Peyer's patch (tissue), 4 donors: ENCODE measurements at regions not wholly inside any gene's neighbourhood (a gene's known extent, or its start where the extent isn't known, plus 50 kb on each side); places are given as distances from the start of the nearest gene placed in this dataset.

ENCODE experiments used
- DNase-seq, 3 donors: peaks; one replicate each; pipeline ENCODE4 v3.0.0-alpha.2; 2017 to 2019
- H3K27ac ChIP-seq, 4 donors: fragments of 200-600 bp; sonication (generic); one replicate each; pipeline ENCODE4 v1.5.1; 2016 to 2019
- H3K27me3 ChIP-seq, 2 donors: fragments of 200-600 bp; sonication (generic); one replicate each; pipeline ENCODE4 v1.5.1; 2019
- H3K36me3 ChIP-seq, 3 donors: fragments of 200-600 bp; sonication (generic); one replicate each; pipeline ENCODE4 v1.5.1; 2016 to 2019
- H3K4me1 ChIP-seq, 4 donors: fragments of 200-600 bp; sonication (generic); one replicate each; pipeline ENCODE4 v1.5.1; 2016 to 2019
- H3K4me3 ChIP-seq, 4 donors: fragments of 200-600 bp; sonication (generic); 1 replicate in 3 of 4; 2 replicates in 1 of 4; pipeline ENCODE4 v1.5.1; 2016 to 2019; ENCODE audit warnings: mild to moderate bottlenecking in 1 of 4
- H3K9me3 ChIP-seq, 4 donors: fragments of 200-600 bp; sonication (generic); one replicate each; pipeline ENCODE4 v1.5.1; 2016 to 2019; ENCODE audit warnings: mild to moderate bottlenecking in 1 of 4
- POLR2A ChIP-seq, 2 donors: fragments of 450-650 bp; IDR thresholded peaks; one replicate each; pipeline ENCODE4 v1.5.1; 2017; ENCODE audit warnings: antibody characterized with exemption in 2 of 2, mild to moderate bottlenecking in 2 of 2, moderate library complexity in 2 of 2
- TF ChIP-seq, protein P1 (sequence below), 6 experiments: fragments of 450-650 bp in 4 of 6; fragments of 200-600 bp in 2 of 6; sonication (generic) in 1 of 6; IDR thresholded peaks; one replicate each; pipeline ENCODE4 v1.5.1; 2017 to 2019; ENCODE audit warnings: antibody characterized with exemption in 6 of 6, mild to moderate bottlenecking in 3 of 6, moderate library complexity in 1 of 6

DNA sequence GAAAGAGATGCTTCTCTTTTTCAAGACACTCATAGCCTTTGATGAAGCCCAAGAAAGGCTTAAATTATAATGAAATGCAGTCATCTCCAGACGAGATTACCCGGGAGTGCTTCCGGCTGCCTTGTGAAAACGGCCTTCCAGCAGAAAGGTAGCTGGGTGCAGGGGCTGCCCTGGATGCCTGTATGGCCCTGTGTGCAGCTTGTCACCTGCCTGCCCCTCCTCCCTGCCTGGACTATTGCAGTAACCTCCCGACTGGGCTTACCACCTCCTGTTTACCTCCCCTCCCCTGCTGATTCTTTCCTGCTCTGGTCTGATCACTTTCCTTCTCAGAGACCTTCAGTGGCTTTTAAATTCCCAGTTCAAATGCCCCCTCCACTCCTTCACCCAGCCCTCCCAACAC, 126.4 kb upstream of the SYT13 start:
- no peaks in the 10 kb centered on the region for H3K27me3 ChIP-seq
- no peak overlapping the region for H3K27ac ChIP-seq

DNA sequence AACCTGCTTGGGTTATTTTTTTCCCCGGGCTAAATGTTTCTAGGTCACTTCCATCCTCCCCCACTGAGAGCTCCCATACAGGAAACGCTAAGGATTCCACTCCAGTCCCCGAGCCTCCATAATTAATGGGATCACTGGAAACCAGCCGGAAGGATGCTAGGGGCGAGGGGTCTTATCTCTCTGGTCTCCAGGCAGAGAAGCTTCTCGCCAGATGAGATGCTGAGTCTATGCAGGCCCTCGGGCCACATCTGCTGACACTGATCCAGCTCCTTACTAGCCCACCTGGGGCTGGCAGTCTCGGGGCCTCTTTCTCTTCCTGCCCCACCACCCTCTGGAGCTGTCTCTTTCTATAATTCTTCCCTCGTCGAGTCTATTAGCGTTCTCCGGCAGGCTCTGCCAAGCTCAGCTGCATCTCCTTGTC, 125.9 kb upstream of the SYT13 start:
- Histone ChIP-seq H3K27ac (no peak overlapping the region), H3K36me3 (no peaks in the 10 kb centered on the region), H3K4me1 (no peaks in the 10 kb centered on the region), H3K9me3 (no peaks in the 10 kb centered on the region), H3K4me3 (no peak overlapping the region), H3K27me3 (no peaks in the 10 kb centered on the region)
- TF ChIP-seq POLR2A (IDR thresholded peaks at IDR 0.05): no peak
- TF ChIP-seq, protein P1, sequence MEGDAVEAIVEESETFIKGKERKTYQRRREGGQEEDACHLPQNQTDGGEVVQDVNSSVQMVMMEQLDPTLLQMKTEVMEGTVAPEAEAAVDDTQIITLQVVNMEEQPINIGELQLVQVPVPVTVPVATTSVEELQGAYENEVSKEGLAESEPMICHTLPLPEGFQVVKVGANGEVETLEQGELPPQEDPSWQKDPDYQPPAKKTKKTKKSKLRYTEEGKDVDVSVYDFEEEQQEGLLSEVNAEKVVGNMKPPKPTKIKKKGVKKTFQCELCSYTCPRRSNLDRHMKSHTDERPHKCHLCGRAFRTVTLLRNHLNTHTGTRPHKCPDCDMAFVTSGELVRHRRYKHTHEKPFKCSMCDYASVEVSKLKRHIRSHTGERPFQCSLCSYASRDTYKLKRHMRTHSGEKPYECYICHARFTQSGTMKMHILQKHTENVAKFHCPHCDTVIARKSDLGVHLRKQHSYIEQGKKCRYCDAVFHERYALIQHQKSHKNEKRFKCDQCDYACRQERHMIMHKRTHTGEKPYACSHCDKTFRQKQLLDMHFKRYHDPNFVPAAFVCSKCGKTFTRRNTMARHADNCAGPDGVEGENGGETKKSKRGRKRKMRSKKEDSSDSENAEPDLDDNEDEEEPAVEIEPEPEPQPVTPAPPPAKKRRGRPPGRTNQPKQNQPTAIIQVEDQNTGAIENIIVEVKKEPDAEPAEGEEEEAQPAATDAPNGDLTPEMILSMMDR (IDR thresholded peaks at IDR 0.05): no peak
- DNase-seq: no peak

More for the DNA sequence above, 126.4 kb upstream of the SYT13 start:
- no peak overlapping the region for H3K4me3 ChIP-seq
- TF ChIP-seq, protein P1 (IDR thresholded peaks at IDR 0.05): no peak
- TF ChIP-seq POLR2A (IDR thresholded peaks at IDR 0.05): no peak
- H3K36me3 ChIP-seq: no peaks in the 10 kb centered on the region
- no peak for DNase-seq
- H3K4me1 ChIP-seq: no peaks in the 10 kb centered on the region
- H3K9me3 ChIP-seq: no peaks in the 10 kb centered on the region

DNA sequence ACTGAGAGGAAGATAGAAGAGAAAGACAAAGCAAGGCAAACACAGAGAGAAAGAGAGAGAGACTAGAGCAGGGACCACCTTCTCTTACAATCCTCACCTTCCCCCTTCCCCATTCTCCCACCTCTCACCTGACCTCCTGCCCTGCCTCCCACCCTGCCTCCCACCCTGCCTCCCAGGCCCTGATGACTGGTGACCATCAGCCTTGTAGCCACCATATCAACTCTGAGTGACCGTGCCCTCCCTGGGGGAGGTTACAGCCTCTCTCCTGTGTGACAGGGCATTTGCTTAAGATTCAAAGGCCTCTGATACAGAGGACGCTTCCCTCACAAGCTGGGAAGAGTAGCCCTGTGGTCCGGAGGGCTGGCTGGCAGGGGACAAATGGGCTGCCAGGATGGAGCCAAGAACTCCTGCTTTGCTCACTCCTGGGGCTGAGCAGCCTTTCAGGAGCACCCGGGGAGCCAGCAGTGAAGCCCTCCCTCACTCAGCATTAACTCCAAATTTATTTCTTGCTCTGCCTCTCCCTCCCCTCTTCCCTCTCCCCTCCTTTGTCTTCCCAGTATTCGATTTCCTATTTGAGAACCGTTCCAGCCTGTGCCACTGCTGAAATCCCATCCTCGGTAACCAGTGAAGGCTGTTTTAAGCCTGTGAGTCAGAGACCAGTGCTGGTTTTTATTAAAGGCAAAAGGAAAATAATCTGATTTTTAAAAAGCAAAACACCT, 125.2 kb upstream of the SYT13 start:
- no peaks in the 10 kb centered on the region for H3K27me3 ChIP-seq
- no peaks in the 10 kb centered on the region for H3K4me1 ChIP-seq
- TF ChIP-seq, protein P1 (IDR thresholded peaks at IDR 0.05): no peak
- TF ChIP-seq POLR2A (IDR thresholded peaks at IDR 0.05): no peak
- H3K36me3 ChIP-seq: no peaks in the 10 kb centered on the region
- no peaks in the 10 kb centered on the region for H3K9me3 ChIP-seq
- H3K27ac ChIP-seq: no peak overlapping the region
- H3K4me3 ChIP-seq: no peak overlapping the region
- DNase-seq: no peak

DNA sequence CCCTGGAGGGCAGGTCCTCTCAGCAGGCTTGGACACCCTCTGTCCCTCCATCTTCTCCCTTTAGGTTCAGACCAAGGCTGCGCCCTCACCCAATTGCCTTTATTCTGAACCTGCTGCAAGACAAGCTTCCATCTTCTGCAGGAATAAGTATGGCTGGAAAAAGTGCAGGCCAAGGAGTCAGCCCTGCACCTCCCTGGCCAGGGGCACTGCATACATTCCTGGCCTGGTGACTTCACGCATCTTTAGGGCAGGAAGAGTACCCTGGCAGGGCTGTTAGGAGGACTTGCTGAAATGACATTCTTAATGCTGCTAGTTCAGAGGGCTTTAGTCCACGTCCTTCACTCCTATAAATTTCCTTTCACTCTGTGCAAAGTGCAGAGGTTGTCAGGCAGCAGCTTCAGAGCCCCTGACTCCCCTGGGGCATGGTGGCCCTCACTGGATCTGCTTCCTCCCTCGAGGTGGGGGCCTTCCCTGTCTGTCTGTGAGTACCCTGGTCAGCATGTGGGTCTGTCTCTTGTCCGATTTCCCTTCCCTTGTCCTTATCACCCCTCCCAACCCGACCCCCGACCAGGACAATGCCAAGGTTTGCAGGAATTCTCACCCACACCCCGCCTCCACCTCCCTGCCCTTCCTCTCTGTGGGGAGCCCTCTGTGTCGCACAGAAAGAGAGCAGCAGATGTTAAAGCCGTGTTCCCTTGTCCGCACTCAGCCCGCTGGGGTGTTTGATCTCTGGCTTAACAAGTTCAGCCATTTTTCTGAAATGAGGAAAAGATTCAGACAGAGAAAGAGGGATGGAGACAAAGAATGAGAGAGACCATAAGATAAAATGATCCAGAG, 124.5 kb upstream of the SYT13 start:
- Histone ChIP-seq H3K9me3 (no peaks in the 10 kb centered on the region), H3K4me1 (no peaks in the 10 kb centered on the region), H3K36me3 (no peaks in the 10 kb centered on the region), H3K27me3 (no peaks in the 10 kb centered on the region), H3K4me3 (no peak overlapping the region), H3K27ac (no peak overlapping the region)
- no peak for DNase-seq
- TF ChIP-seq POLR2A (IDR thresholded peaks at IDR 0.05): no peak
- TF ChIP-seq, protein P1 (IDR thresholded peaks at IDR 0.05): no peak

DNA sequence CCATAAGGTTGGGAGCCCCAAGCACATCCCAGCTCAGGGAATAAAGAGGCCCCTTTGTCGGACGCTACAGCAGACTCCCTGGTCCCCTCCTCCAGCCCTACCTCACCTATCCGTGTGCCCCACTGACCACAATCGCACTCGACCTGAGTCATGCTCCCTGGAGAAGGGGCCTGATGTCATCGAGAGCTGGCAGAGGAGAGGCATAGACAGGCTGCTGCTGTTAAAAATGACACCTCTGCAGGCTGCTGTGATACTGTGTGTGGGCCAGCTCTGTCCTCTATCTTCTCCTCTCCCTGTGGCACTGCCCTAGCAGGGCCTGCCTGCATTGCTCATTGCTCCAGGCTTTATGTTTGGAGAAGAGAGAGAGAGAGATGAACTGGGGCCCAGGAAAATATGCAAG, 123.4 kb upstream of the SYT13 start:
- no peaks in the 10 kb centered on the region for H3K27me3 ChIP-seq
- H3K36me3 ChIP-seq: no peaks in the 10 kb centered on the region
- TF ChIP-seq, protein P1 (IDR thresholded peaks at IDR 0.05): no peak
- no peak for TF ChIP-seq POLR2A (IDR thresholded peaks at IDR 0.05)
- no peak for DNase-seq
- no peak overlapping the region for H3K27ac ChIP-seq
- no peaks in the 10 kb centered on the region for H3K9me3 ChIP-seq
- no peaks in the 10 kb centered on the region for H3K4me1 ChIP-seq
- no peak overlapping the region for H3K4me3 ChIP-seq
